Right lobe of liver (tissue), 6 donors: ENCODE measurements at regions not wholly inside any gene's neighbourhood (a gene's known extent, or its start where the extent isn't known, plus 50 kb on each side); places are given as distances from the start of the nearest gene placed in this dataset.
"Not testable (repeated sequence)": the region's sequence is repeated elsewhere in the genome, so short reads cannot be mapped to it uniquely, and the experiment has no call there.

Source experiments
- ATAC-seq, 4 donors: fragments of 200-7000 bp; cut with Tn5 transposase; one replicate each; pipeline ENCODE4 v1.9.1; 2020; ENCODE audit warnings: mild to moderate bottlenecking in 4 of 4, moderate library complexity in 4 of 4
- DNase-seq, 3 donors: peaks; one replicate each; pipeline ENCODE4 v3.0.0-alpha.2; 2020
- H3K27ac ChIP-seq, 3 donors: fragments of 200-600 bp; one replicate each; pipeline ENCODE4 v1.8.0; 2022
- H3K27me3 ChIP-seq, 2 donors: fragments of 200-600 bp; one replicate each; pipeline ENCODE4 v1.8.0; 2022
- H3K36me3 ChIP-seq, 4 donors: fragments of 200-600 bp; sonication (generic) in 1 of 4; one replicate each; pipeline versions ENCODE4 v1.5.1 to v1.8.0; 2017 to 2022; ENCODE audit warnings: control low read depth in 1 of 4
- H3K4me1 ChIP-seq, 4 donors: fragments of 200-600 bp; sonication (generic) in 1 of 4; one replicate each; pipeline versions ENCODE4 v1.5.1 to v1.8.0; 2017 to 2022; ENCODE audit warnings: control low read depth in 1 of 4
- H3K4me3 ChIP-seq, 3 donors: fragments of 200-600 bp; one replicate each; pipeline ENCODE4 v1.8.0; 2022
- H3K9me3 ChIP-seq, 4 donors: fragments of 200-600 bp; sonication (generic) in 1 of 4; one replicate each; pipeline versions ENCODE4 v1.5.1 to v1.8.0; 2017 to 2022; ENCODE audit warnings: control low read depth in 1 of 4
- POLR2A ChIP-seq: fragments of 450-650 bp; IDR thresholded peaks from one replicate; pipeline ENCODE4 v1.6.1; 2017; ENCODE audit warnings: antibody characterized with exemption, mild to moderate bottlenecking
- WGBS: methylation state at CpG from one replicate; pipeline ENCODE4 v1.1.6; 2018; ENCODE audit warnings: low coverage, low lambda C conversion rate; ENCODE audit not compliant: insufficient coverage; ENCODE audit errors: missing lambda C conversion rate; 5-methylcytosine and 5-hydroxymethylcytosine counted together
- intact Hi-C, 2 donors: fragments of 100-400 bp; cut with DNase I; formaldehyde crosslinking; loops; one replicate each; pipeline versions ENCODE4 v1.11.2 to v1.14.1; 2022
- TF ChIP-seq, protein P1 (sequence below), 4 donors: fragments of 200-600 bp in 3 of 4; fragments of 450-650 bp in 1 of 4; IDR thresholded peaks; one replicate each; pipeline versions ENCODE4 v1.5.1 to v1.8.0; 2016 to 2022; ENCODE audit warnings: antibody characterized with exemption in 4 of 4, mild to moderate bottlenecking in 2 of 4
- donor health status: DM: no; HTN: yes; CAD: no.
- donor health status: DM: no; HTN: no; CAD: no.
- donor health status: DM: no; HTN: no; CAD: no.
- donor health status: DM: no; HTN: yes; CAD: no.
- donor health status: DM: no; HTN: yes; CAD: no.

DNA sequence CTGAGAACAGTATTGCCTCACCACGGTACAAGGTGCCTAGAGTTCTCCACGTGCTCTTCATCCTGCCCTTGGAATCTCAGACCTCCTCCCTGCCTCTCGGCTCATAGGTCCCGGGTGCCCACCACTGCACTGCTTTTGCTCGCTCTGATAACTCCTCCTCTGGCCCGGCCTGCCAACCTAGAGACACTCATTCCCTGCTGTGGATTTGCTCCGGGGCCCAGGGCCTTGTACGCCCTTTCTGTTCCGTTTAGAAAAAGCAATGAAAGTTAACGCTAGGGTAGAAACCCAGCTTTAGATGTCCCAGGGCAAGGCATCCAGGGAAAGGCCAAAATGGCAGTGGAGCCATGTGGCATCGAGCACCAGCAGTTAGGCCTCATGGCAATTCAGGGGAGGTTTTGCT is 253.9 kb downstream of the VAPA start:
- DNase-seq (no peak), ATAC-seq (no peak)
- TF ChIP-seq, protein P1, sequence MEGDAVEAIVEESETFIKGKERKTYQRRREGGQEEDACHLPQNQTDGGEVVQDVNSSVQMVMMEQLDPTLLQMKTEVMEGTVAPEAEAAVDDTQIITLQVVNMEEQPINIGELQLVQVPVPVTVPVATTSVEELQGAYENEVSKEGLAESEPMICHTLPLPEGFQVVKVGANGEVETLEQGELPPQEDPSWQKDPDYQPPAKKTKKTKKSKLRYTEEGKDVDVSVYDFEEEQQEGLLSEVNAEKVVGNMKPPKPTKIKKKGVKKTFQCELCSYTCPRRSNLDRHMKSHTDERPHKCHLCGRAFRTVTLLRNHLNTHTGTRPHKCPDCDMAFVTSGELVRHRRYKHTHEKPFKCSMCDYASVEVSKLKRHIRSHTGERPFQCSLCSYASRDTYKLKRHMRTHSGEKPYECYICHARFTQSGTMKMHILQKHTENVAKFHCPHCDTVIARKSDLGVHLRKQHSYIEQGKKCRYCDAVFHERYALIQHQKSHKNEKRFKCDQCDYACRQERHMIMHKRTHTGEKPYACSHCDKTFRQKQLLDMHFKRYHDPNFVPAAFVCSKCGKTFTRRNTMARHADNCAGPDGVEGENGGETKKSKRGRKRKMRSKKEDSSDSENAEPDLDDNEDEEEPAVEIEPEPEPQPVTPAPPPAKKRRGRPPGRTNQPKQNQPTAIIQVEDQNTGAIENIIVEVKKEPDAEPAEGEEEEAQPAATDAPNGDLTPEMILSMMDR (IDR thresholded peaks at IDR 0.05) = no peak
- no peak for TF ChIP-seq POLR2A
- intact Hi-C loops = no loop called here
- Histone ChIP-seq H3K27me3 (no peaks in the 10 kb centered on the region), H3K9me3 (no peaks in the 10 kb centered on the region), H3K4me3 (no peak overlapping the region), H3K4me1 (no peaks in the 10 kb centered on the region), H3K36me3 (no peaks in the 10 kb centered on the region), H3K27ac (no peak overlapping the region)
- WGBS = 84% methylated on average over 9 of the region's 11 CpGs

DNA sequence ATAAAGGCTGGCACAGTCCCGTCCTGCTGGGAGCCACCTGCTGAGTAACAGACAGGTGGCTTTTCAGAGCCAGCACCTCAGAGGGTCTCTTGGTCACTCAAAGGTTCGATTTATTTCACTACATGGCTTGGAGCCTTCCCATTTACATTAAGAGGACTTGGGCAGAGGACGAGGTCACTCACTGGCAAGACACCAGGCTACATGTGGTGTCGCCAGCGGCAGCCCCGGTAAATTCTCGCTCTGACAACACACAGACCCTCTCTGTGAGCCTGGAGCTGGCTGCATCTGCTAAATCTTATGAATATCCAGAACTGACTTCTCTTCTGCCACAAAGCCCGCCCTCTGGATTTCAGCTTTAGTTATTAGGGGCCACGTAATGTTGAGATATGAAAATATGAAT is 254.7 kb downstream of the VAPA start:
- Histone ChIP-seq H3K4me3 (no peak overlapping the region), H3K27me3 (no peaks in the 10 kb centered on the region), H3K27ac (no peak overlapping the region), H3K4me1 (no peaks in the 10 kb centered on the region), H3K36me3 (no peaks in the 10 kb centered on the region), H3K9me3 (no peaks in the 10 kb centered on the region)
- no peak for TF ChIP-seq POLR2A
- TF ChIP-seq, protein P1 (IDR thresholded peaks at IDR 0.05) = no peak
- ATAC-seq (no peak), DNase-seq (no peak)
- intact Hi-C loops = no loop called here
- 82% methylated on average over 6 of the region's 9 CpGs for WGBS

DNA sequence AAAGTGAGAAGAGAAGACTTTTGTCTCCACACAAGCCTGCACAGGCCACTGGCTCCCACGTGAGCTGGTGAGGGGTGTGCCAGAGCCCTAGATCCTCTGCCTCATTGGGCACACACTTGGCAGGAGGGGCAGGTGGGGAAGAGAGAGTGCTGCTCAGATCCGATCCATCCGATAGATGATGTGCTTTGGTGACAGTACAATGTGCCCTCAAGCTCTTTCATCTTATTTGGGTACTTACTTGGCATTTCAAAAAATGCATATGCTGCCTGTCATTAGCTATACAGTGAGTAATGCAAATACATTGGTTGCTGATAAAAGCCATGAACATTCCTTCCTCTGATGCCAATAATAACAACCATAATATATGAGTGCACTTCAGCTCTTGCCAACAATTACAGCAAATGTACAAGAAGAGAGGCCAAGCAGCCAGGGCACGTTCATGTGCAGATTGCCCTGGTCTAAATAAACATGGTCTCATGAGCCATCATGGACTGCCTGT is 255.3 kb downstream of the VAPA start:
- Histone ChIP-seq H3K4me3 (no peak overlapping the region), H3K27ac (no peak overlapping the region), H3K4me1 (no peaks in the 10 kb centered on the region), H3K27me3 (no peaks in the 10 kb centered on the region), H3K9me3 (no peaks in the 10 kb centered on the region), H3K36me3 (no peaks in the 10 kb centered on the region)
- DNase-seq (no peak), ATAC-seq (no peak)
- 57% methylated on average over 1 of the region's 4 CpGs for WGBS
- TF ChIP-seq, protein P1 (IDR thresholded peaks at IDR 0.05) = no peak
- no peak for TF ChIP-seq POLR2A
- intact Hi-C loops = no loop called here

DNA sequence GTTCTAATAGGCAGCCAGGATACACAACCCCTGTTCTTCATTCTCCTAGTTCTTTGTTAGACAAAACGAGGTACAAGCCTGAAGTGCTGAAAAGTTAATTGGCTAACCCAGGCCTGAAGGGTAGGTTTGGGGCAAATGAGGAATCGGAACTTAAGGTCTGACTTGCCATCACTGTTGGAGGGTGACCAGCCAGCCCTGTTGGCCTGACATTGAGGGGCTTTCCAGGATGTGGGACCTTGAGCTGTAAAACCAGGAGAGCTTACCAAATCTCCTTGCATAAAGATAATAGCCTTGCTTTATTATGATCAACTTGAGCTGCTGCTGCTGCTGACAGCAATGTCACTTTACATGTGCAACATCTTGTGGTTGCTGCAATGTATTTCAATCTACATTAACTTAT is 256.0 kb downstream of the VAPA start:
- Histone ChIP-seq H3K4me1 (no peaks in the 10 kb centered on the region), H3K4me3 (no peak overlapping the region), H3K9me3 (no peaks in the 10 kb centered on the region), H3K27ac (no peak overlapping the region), H3K27me3 (no peaks in the 10 kb centered on the region), H3K36me3 (no peaks in the 10 kb centered on the region)
- TF ChIP-seq, protein P1 (IDR thresholded peaks at IDR 0.05) = no peak
- no peak for TF ChIP-seq POLR2A
- no peak for ATAC-seq
- WGBS = 54% methylated on average over 2 of the region's 2 CpGs
- DNase-seq = no peak
- intact Hi-C loops = no loop called here

DNA sequence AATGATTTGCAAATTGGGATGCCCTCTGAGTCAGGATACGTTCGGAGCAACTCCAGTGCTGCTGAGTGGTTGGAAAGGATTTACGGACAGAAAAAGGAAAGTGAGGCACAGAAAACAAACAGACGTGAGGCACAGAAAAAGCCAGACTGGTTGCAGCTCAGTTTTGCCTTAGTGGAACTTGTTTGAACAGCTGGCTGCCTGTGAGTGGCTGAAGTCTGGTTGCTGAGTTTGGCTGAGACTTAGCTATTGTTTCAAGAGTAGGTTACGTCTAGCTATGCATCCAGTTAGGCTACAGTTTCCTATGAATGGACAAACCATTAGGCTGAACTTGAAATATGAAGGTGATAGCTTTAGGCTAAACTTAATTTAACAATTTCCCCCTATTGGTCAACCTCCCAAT is 256.6 kb downstream of the VAPA start:
- ATAC-seq (no peak), DNase-seq (no peak)
- Histone ChIP-seq H3K36me3 (no peaks in the 10 kb centered on the region), H3K27ac (no peak overlapping the region), H3K27me3 (no peaks in the 10 kb centered on the region), H3K4me3 (no peak overlapping the region), H3K4me1 (no peaks in the 10 kb centered on the region), H3K9me3 (no peaks in the 10 kb centered on the region)
- intact Hi-C loops = no loop called here
- WGBS = 63% methylated on average over 5 of the region's 5 CpGs
- TF ChIP-seq, protein P1 (IDR thresholded peaks at IDR 0.05) = no peak
- no peak for TF ChIP-seq POLR2A

DNA sequence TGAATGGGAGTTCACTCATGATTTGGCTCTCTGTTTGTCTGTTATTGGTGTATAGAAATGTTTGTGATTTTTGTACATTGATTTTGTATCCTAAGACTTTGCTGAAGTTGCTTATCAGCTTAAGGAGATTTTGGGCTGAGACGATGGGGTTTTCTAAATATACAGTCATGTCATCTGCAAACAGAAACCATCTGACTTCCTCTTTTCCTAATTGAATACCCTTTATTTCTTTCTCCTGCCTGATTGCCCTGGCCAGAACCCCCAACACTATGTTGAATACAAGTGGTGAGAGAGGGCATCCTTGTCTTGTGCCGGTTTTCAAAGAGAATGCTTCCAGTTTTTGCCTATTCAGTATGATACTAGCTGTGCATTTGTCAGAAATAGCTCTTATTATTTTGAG is 261.5 kb downstream of the VAPA start:
- H3K9me3 ChIP-seq, intact Hi-C loops, H3K27me3 ChIP-seq, ATAC-seq, DNase-seq, H3K36me3 ChIP-seq, H3K4me3 ChIP-seq, H3K27ac ChIP-seq, H3K4me1 ChIP-seq: not testable (repeated sequence)
- 35% methylated on average over 2 of the region's 2 CpGs for WGBS

DNA sequence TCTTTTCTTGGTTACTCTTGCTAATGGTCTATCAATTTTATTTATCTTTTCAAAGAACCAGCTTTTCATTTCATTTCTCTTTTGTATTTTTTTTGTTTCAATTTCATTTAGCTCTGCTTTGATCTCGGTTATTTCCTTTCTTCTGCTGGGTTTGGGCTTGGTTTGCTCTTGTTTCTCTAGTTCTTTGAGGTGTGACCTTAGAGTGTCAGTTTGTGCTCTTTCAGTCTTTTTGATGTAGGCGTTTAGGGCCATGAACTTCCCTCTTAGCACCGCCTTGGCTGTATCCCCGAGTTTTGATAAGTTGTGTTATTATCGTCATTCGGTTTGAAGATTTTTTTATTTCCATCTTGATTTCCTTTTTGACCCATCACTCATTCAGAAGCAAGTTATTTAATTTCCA is 265.5 kb downstream of the VAPA start:
- H3K36me3 ChIP-seq, H3K4me3 ChIP-seq, ATAC-seq, H3K27ac ChIP-seq, H3K27me3 ChIP-seq, intact Hi-C loops, H3K9me3 ChIP-seq, H3K4me1 ChIP-seq, DNase-seq: not testable (repeated sequence)
- 66% methylated on average over 5 of the region's 6 CpGs for WGBS
